AG09309 (cell line): ENCODE measurements at regions not wholly inside any gene's neighbourhood (a gene's known extent, or its start where the extent isn't known, plus 50 kb on each side); places are given as distances from the start of the nearest gene placed in this dataset.
"Not testable (repeated sequence)": the region's sequence is repeated elsewhere in the genome, so short reads cannot be mapped to it uniquely, and the experiment has no call there.

Experiments
- DNase-seq: peaks from one replicate; pipeline ENCODE4 v3.0.0-alpha.2; 2010; ENCODE audit warnings: low read depth
- H3K4me3 ChIP-seq: 2 replicates; pipeline ENCODE4 v1.5.1; 2011; ENCODE audit warnings: mild to moderate bottlenecking, low read depth, low read length, moderate library complexity; ENCODE audit not compliant: control insufficient read depth
- CTCF ChIP-seq: IDR thresholded peaks from 2 replicates; pipeline ENCODE4 v1.5.1; 2011; ENCODE audit warnings: mild to moderate bottlenecking, low read depth, low read length, inconsistent platforms; ENCODE audit not compliant: insufficient read depth, control insufficient read depth; ENCODE audit errors: missing control alignments

GRCh38 chr4:40681600-40681999 is 51.9 kb upstream of the RBM47 start:
- no peak overlapping the region for H3K4me3 ChIP-seq
- no peak for TF ChIP-seq CTCF
- no peak for DNase-seq

DNA sequence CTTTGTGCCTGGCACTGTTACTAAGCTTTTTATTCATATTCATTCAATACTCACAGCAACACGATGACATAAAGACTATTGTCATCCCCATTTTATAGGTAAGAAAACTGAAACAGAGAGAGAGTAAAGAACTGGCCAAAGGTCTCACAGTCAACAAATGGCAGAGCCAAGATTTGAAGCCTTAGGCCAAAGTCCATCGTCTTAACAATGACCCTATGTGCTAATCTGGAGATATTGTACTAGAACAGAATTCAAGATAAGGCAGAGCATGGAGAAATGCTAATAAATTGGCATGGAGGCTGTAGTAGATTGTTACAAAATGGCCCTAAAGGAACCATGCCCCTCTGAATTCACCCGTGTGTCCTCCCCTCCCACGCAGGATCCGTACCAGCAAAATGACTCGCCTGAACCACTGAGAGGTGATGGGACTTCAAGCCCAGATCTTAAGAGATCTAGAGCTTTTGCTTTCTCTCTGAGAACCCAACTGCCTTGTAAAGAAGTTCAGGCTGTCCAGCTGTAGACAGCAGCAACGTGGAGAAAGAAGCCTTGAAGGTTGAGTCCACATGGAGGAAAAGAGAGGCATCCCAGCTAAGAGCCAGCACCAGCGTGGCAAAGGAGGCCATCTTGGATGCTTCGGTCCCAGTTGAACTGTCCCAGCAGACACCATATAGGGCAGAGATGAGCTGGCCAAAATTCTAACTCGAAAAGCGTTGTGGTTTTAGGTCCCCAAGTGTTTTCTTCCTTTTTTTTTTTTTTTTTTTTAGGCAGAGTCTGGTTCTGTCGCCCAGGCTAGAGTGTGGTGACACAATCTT is 52.8 kb upstream of the RBM47 start:
- TF ChIP-seq CTCF, result no peak
- DNase-seq, result no peak
- no peak overlapping the region for H3K4me3 ChIP-seq

- DNase-seq, H3K4me3 ChIP-seq: not testable (repeated sequence)
Observed at GRCh38 chr4:40683536-40684145, 54.0 kb upstream of the RBM47 start.

DNA sequence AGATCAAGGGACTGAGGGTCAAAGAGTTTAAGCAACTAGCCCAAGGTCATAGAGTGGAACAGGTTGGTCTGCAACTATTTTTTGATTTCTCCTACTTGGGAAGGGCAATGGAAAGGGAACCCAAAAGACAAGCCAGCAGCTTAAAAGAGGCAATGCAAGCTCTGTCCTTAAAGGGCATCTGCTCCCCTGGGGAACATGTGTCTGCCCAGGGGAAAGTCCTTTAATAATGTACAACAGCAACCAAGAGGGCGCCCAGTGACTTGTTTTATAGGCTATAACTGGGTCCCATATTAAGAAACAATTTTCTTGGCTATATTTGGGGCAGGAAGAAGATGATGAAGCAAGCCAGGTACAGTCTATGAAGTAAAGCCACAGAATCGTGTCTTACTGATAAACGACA is 54.7 kb upstream of the RBM47 start:
- TF ChIP-seq CTCF, result no peak
- no peak for DNase-seq
- H3K4me3 ChIP-seq, result no peak overlapping the region

DNA sequence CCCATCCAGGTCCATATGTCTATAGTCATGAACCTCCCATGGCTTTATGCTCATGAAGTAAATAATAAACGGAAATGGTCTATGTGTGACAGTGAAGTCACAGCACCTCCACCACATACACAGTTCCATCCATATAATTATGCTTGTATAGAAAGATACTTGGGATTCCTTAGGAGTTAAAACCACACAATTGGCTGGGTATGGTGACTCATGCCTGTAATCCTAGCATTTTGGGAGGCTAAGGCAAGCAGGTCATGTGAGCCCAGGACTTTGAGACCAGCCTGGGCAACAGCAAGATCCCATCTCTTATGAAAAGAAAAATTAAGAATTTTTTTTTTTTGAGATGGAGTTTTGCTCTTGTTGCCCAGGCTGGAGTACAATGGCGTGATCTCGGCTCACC is 55.6 kb upstream of the RBM47 start:
- no peak overlapping the region for H3K4me3 ChIP-seq
- no peak for TF ChIP-seq CTCF
- DNase-seq, result no peak

DNA sequence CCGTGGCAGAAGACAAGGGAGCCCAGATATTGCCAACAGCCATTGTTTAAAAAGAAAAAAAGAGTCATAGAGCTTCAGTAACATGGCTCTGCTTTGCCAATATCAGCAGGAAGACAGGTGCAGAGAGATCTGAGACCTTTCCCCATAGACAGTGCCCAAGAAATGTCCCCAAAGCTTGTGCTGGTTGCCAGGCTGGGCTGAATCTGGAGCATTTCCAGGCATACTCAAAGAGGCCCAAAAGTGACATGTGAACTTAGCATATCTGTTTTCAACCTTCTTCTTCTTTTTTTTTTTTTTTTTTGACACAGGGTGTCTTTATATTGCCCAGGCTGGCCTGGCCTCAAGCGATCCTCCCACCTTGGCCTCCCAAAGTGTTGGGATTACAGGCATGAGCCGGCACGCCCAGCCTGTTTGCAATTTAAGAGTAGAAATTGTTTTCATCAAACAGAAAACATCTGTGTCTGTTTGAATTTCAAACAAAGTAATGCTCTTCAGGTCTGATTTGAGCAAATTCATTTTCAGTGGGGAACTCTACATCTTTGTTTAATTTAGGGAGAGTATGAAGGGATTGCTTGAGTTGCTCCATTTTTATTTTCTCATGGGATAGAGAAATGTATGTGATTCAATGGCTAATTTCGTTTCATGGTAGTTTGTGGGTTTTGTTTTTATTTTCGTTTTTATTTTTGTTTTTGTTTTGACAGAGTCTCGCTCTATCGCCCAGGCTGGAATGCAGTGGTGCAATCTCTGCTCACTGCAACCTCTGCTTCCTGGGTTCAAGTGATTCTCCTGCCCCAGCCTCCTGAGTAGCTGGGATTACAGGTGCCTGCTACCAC is 56.6 kb upstream of the RBM47 start:
- DNase-seq, result no peak
- H3K4me3 ChIP-seq, result no peak overlapping the region
- no peak for TF ChIP-seq CTCF

GRCh38 chr4:40687676-40688389 is 58.2 kb upstream of the RBM47 start:
- TF ChIP-seq CTCF, result no peak
- no peak for DNase-seq
- no peak overlapping the region for H3K4me3 ChIP-seq
